Astrocyte of the cerebellum (primary cell): ENCODE measurements at regions not wholly inside any gene's neighbourhood (a gene's known extent, or its start where the extent isn't known, plus 50 kb on each side); places are given as distances from the start of the nearest gene placed in this dataset.
"Not testable (repeated sequence)": the region's sequence is repeated elsewhere in the genome, so short reads cannot be mapped to it uniquely, and the experiment has no call there.

Experiments used
- DNase-seq: peaks from one replicate; pipeline ENCODE4 v3.0.0-alpha.2; 2011; ENCODE audit warnings: low read depth
- H3K4me3 ChIP-seq: 2 replicates; pipeline ENCODE4 v1.5.1; 2011; ENCODE audit warnings: mild to moderate bottlenecking, low read depth, low read length, moderate library complexity
- in situ Hi-C: cut with HindIII; loops from 2 replicates; pipeline ENCODE4 v1.10.0; 2017; ENCODE audit warnings: low sequenced_read_pairs
- TF ChIP-seq, protein P1 (sequence below): IDR thresholded peaks from 2 replicates; pipeline ENCODE4 v1.5.1; 2012; ENCODE audit warnings: low read length, low read depth, moderate library complexity, mild to moderate bottlenecking; ENCODE audit errors: missing control alignments

DNA sequence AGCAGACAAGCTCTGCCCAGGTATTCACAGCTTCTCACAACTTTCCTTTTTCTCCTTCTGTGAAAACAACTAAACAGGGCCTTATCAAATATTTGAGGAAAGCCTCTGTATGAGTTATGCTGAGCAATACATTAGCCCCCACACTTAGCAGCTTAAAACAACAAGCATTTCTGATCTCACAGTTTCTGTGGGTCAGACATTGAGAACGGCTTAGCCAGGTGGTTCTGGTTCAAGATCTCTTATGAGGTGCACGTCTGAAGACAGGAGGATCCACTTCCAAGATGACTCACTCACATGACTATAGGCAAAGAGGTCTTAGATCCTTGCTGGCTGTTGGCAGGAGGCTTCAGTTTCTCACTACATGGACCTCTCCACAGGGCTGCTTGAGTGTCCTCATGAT is 181.4 kb upstream of the WSCD1 start:
- TF ChIP-seq, protein P1, sequence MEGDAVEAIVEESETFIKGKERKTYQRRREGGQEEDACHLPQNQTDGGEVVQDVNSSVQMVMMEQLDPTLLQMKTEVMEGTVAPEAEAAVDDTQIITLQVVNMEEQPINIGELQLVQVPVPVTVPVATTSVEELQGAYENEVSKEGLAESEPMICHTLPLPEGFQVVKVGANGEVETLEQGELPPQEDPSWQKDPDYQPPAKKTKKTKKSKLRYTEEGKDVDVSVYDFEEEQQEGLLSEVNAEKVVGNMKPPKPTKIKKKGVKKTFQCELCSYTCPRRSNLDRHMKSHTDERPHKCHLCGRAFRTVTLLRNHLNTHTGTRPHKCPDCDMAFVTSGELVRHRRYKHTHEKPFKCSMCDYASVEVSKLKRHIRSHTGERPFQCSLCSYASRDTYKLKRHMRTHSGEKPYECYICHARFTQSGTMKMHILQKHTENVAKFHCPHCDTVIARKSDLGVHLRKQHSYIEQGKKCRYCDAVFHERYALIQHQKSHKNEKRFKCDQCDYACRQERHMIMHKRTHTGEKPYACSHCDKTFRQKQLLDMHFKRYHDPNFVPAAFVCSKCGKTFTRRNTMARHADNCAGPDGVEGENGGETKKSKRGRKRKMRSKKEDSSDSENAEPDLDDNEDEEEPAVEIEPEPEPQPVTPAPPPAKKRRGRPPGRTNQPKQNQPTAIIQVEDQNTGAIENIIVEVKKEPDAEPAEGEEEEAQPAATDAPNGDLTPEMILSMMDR = no peak
- in situ Hi-C loops = no loop called here
- no peak for DNase-seq

DNA sequence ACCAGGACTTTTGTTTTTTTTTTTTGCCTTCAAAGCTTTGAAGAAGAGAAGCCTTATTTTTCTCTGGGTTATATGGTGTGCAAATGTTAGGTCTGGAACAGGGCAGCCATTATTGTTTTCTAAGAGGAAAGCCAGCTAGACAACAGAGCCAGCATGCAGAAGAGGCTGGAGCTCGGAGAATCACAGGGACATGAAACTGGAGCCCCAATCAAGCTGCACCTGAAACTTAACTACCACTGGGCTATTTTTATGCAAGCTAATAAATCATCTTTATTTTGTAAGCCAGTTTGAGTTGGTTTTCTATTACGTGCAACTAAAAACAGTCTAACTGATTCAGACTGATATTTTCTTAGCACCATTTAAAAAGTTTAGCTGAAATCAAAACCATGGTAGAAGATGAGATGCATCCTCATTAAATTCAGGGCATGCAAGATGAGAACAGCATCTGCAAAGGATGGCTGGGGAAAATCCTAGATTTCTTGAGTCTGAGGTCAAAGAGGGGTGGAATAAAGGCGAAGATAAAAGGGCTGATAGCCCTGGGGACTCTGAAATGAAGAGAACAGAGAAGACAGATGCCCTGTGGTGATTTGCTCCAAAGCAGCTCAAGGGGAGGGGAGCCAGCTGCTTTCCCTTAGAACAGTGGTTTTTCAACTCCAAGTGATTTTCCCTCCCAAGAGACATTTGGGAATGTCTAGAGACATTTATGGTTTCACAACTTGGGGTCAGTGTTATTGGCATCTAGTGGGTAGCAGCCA is 177.1 kb upstream of the WSCD1 start:
- TF ChIP-seq, protein P1 = no peak
- in situ Hi-C loops = no loop called here
- H3K4me3 ChIP-seq = no peak overlapping the region
- no peak for DNase-seq

More for the DNA sequence above, 181.4 kb upstream of the WSCD1 start:
- H3K4me3 ChIP-seq = no peak overlapping the region

DNA sequence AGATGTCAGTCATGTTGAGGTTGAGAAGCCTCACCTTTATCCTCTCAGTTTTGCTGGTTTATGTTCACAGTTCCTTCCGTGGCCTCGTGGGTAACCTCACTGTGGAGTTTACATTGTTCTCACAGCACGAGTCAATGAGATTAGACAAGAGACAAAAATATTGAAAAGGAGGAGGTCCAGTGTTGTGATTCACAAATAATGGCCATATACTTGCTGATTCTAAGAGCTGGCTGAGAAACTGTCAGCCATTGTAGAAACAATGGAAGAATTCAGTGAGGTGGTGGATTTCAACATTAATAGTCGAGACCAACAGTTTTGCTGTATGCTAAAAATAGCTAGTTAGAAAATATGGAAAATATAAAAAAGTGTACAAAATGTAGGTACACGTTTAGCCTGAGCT is 176.4 kb upstream of the WSCD1 start:
- no peak for DNase-seq
- TF ChIP-seq, protein P1 = no peak
- H3K4me3 ChIP-seq = no peak overlapping the region
- in situ Hi-C loops = no loop called here

DNA sequence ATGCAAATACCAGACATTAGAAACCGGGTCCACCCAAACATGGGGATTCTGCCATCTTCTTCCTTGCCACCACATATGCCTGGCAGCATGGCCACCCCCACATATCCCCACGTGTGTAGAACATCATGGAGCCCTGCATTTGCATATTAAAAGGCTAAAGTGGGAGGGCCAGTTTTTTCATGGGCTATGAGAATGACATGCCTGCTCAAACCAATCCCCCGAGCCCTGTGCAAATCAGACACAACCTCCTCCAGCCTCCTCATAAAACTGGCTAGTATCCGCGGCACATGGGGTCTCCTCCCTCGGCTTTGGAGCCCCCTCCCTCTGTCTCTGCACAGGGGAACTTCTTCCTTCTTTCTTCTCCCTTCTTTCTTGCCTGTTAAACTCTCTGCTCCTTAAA is 174.9 kb upstream of the WSCD1 start:
- in situ Hi-C loops = no loop called here
- TF ChIP-seq, protein P1 = no peak
- no peak for DNase-seq
- no peak overlapping the region for H3K4me3 ChIP-seq

GRCh38 chr17:5896215-5896614 is 174.0 kb upstream of the WSCD1 start:
- in situ Hi-C loops = no loop called here
- no peak overlapping the region for H3K4me3 ChIP-seq
- TF ChIP-seq, protein P1 = no peak
- DNase-seq = no peak

DNA sequence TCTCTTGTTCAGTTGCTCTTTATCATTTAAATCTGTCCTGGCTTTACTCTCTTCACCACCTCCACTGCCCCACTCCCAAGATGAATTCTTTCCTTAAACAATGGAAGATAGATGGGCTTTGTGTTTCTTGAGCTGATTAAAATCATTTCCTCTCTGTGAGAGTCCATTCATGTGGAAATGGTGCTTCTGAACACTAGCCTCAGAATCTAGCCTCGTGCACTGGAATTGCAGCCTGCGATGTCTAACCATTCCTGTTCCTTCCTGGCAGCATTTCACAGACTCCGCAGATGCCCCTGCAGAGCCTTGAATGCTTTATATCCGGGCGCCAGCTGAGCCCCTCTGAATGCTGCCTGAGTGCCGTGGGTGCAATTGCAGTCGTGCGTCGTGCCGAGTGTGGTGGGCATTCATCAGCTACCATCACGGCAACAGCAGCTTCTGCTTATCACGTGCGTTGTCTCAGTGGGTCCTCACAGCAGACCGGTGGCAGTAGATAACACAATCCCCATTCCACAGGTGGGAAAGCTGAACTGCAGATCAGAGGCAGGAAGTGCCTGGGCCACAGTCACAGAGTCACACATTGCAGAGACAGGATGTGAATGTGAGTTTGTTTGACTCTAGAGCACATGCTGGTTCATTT is 172.8 kb upstream of the WSCD1 start:
- TF ChIP-seq, protein P1 = no peak
- DNase-seq = no peak
- in situ Hi-C loops = no loop called here
- no peak overlapping the region for H3K4me3 ChIP-seq

DNA sequence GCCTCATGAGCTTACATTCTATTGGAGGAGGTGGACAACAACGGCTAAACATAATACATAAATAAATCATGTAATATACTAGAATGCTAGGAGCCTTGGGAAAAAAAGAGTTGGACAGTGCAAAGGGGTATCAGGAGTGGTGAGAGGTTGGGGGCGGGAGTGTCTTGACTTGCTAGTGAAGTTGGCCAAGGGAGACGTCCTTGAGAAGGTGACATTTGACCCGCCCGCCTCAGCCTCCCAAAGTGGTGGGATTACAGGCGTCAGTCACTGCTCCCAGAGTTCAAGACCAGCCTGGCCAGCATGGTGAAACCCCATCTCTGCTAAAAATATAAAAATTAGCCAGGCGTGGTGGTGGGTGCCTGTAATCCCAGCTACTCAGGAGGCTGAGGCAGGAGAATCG is 172.2 kb upstream of the WSCD1 start:
- in situ Hi-C loops, DNase-seq, H3K4me3 ChIP-seq: not testable (repeated sequence)
